K562 (cell line): ENCODE measurements at regions not wholly inside any gene's neighbourhood (a gene's known extent, or its start where the extent isn't known, plus 50 kb on each side); places are given as distances from the start of the nearest gene placed in this dataset.

ENCODE experiments used
- ATAC-seq: fragments of 200-7000 bp; cut with Tn5 transposase; 3 replicates; pipeline ENCODE4 v1.9.1; 2020; ENCODE audit warnings: moderate library complexity
- BruUV-seq: library from RNA; stranded (reverse); fragments of 400-500 nt; replicated peaks from 2 replicates; lab custom pipeline; 2021; lab: Mats Ljungman, UMichigan
- CTCF ChIA-PET: fragments of 300-600 bp; formaldehyde crosslinking; extraction: SDS; loops from one replicate; lab custom pipeline; 2021; ENCODE audit warnings: low intra/inter-chr PET ratio; lab: Yijun Ruan, JAX
- POLR2A ChIA-PET: fragments of 300-600, 350-650 bp; sonication (Branson Sonifier 250); formaldehyde crosslinking; extraction: SDS; loops from one replicate; lab custom pipeline; 2021; ENCODE audit warnings: antibody characterized with exemption, inconsistent platforms; lab: Yijun Ruan, JAX
- DNase-seq, 4 experiments: peaks; one replicate each; pipeline versions ENCODE4 v3.0.0 to v3.0.0-alpha.2; 2011 to 2018; ENCODE audit warnings: low spot score in 3 of 4, mixed read lengths in 3 of 4; ENCODE audit errors: extremely low read depth in 1 of 4
- FAIRE-seq: peaks from 2 replicates; lab custom pipeline; 2011; peaks lifted over from hg19 to GRCh38; lab: Jason Lieb, UNC
- H2AFZ ChIP-seq: 2 replicates; pipeline ENCODE4 v1.6.0; 2011; ENCODE audit warnings: low read depth, low read length, control low read depth, inconsistent platforms
- H3K27ac ChIP-seq: fragments of 200-600 bp; 3 replicates; pipeline ENCODE4 v1.8.0; 2011; ENCODE audit warnings: low read depth, mild to moderate bottlenecking, control low read depth, inconsistent platforms, low read length, moderate library complexity, mixed read lengths; ENCODE audit errors: extremely low read depth
- H3K27me3 ChIP-seq, 2 experiments: fragments of 300-600 bp in 1 of 2; 2 replicates in 1 of 2; 3 replicates in 1 of 2; pipeline versions ENCODE4 v1.6.0 to v1.8.0; 2011; ENCODE audit warnings: inconsistent platforms in 2 of 2, low read length in 2 of 2, mild to moderate bottlenecking in 1 of 2, mixed read lengths in 1 of 2, moderate library complexity in 1 of 2; ENCODE audit not compliant: control insufficient read depth in 2 of 2, insufficient read depth in 2 of 2
- H3K36me3 ChIP-seq: fragments of 300-600 bp; 3 replicates; pipeline ENCODE4 v1.8.0; 2011; ENCODE audit warnings: mild to moderate bottlenecking, low read length, inconsistent platforms; ENCODE audit not compliant: control insufficient read depth, insufficient read depth
- H3K4me1 ChIP-seq, 2 experiments: fragments of 200-600 bp in 1 of 2; replicated peaks in 1 of 2; 2 replicates in 1 of 2; 3 replicates in 1 of 2; pipeline versions ENCODE4 v1.5.1 to v1.8.0; 2011; ENCODE audit warnings: inconsistent platforms in 2 of 2, low read length in 2 of 2, mild to moderate bottlenecking in 1 of 2, mixed read lengths in 1 of 2, moderate library complexity in 1 of 2; ENCODE audit not compliant: control insufficient read depth in 2 of 2, insufficient read depth in 2 of 2
- H3K4me2 ChIP-seq: 2 replicates; pipeline ENCODE4 v1.6.1; 2011; ENCODE audit warnings: low read length, control low read depth, inconsistent platforms, mixed read lengths; ENCODE audit not compliant: insufficient read depth
- H3K4me3 ChIP-seq: fragments of 200-600 bp; sonication (generic), shearing (Covaris generic); 2 replicates; pipeline ENCODE4 v1.5.1; 2016; ENCODE audit warnings: control low read depth, inconsistent platforms
- H3K79me2 ChIP-seq: fragments of 200-600 bp; 3 replicates; pipeline ENCODE4 v1.8.0; 2011; ENCODE audit warnings: low read length, inconsistent platforms; ENCODE audit not compliant: control insufficient read depth, insufficient read depth
- H3K9ac ChIP-seq, 2 experiments: 2 replicates each; pipeline versions ENCODE4 v1.6.0 to v1.6.1; 2011; ENCODE audit warnings: low read depth in 2 of 2, low read length in 2 of 2, control low read depth in 1 of 2, inconsistent platforms in 1 of 2, mild to moderate bottlenecking in 1 of 2, mixed read lengths in 1 of 2; ENCODE audit not compliant: insufficient read depth in 1 of 2
- H3K9me1 ChIP-seq: one replicate; pipeline ENCODE4 v1.6.0; 2011; ENCODE audit warnings: inconsistent platforms, mild to moderate bottlenecking, low read length, moderate library complexity; ENCODE audit not compliant: control insufficient read depth, insufficient read depth
- H3K9me3 ChIP-seq: replicated peaks from 2 replicates; pipeline ENCODE4 v1.5.1; 2011; ENCODE audit warnings: low read depth, low read length, inconsistent platforms; ENCODE audit not compliant: control insufficient read depth, insufficient read depth
- H4K20me1 ChIP-seq: replicated peaks from 2 replicates; pipeline ENCODE4 v1.6.1; 2011; ENCODE audit warnings: low read length, inconsistent platforms, mixed read lengths; ENCODE audit not compliant: control insufficient read depth, insufficient read depth
- PYGO2 ChIP-seq: fragments of 450-650 bp; IDR thresholded peaks from 2 replicates; pipeline ENCODE4 v1.6.1; 2016; ENCODE audit warnings: mild to moderate bottlenecking, missing genetic modification characterization, moderate library complexity, missing compliant biosample characterization
- ZBTB7A ChIP-seq: IDR thresholded peaks from 2 replicates; pipeline ENCODE4 v1.6.1; 2011; ENCODE audit warnings: low read depth, mild to moderate bottlenecking, low read length, moderate library complexity, borderline replicate concordance; ENCODE audit not compliant: control insufficient read depth
- WGBS: fragments of 100-300 bp; shearing (Covaris generic); methylation state at CpG from one replicate; pipeline ENCODE4 v1.1.6; 2016; ENCODE audit warnings: low coverage, mixed read lengths; ENCODE audit not compliant: insufficient coverage; ENCODE audit errors: missing lambda C conversion rate; 5-methylcytosine and 5-hydroxymethylcytosine counted together
- in situ Hi-C: fragments of 300-500 bp; cut with MboI; formaldehyde crosslinking; loops from 4 replicates; pipeline ENCODE4 v1.15.0; 2018; ENCODE audit warnings: inconsistent platforms, mixed read lengths
- intact Hi-C: fragments of 100-400 bp; cut with micrococcal nuclease; formaldehyde crosslinking; loops from 2 replicates; pipeline ENCODE4 v1.14.2; 2022
- TF ChIP-seq, protein P1 (sequence below): sonication (generic); formaldehyde crosslinking; IDR thresholded peaks from 2 replicates; pipeline ENCODE4 v1.8.0; 2022; ENCODE audit warnings: mild to moderate bottlenecking, missing genetic modification reagents
- TF ChIP-seq, protein P2 (sequence below): fragments of 200-800 bp; sonication (Bioruptor generic); IDR thresholded peaks from 2 replicates; pipeline ENCODE4 v1.6.1; 2017; ENCODE audit warnings: missing genetic modification characterization, missing compliant biosample characterization

- TF ChIP-seq, protein P1, sequence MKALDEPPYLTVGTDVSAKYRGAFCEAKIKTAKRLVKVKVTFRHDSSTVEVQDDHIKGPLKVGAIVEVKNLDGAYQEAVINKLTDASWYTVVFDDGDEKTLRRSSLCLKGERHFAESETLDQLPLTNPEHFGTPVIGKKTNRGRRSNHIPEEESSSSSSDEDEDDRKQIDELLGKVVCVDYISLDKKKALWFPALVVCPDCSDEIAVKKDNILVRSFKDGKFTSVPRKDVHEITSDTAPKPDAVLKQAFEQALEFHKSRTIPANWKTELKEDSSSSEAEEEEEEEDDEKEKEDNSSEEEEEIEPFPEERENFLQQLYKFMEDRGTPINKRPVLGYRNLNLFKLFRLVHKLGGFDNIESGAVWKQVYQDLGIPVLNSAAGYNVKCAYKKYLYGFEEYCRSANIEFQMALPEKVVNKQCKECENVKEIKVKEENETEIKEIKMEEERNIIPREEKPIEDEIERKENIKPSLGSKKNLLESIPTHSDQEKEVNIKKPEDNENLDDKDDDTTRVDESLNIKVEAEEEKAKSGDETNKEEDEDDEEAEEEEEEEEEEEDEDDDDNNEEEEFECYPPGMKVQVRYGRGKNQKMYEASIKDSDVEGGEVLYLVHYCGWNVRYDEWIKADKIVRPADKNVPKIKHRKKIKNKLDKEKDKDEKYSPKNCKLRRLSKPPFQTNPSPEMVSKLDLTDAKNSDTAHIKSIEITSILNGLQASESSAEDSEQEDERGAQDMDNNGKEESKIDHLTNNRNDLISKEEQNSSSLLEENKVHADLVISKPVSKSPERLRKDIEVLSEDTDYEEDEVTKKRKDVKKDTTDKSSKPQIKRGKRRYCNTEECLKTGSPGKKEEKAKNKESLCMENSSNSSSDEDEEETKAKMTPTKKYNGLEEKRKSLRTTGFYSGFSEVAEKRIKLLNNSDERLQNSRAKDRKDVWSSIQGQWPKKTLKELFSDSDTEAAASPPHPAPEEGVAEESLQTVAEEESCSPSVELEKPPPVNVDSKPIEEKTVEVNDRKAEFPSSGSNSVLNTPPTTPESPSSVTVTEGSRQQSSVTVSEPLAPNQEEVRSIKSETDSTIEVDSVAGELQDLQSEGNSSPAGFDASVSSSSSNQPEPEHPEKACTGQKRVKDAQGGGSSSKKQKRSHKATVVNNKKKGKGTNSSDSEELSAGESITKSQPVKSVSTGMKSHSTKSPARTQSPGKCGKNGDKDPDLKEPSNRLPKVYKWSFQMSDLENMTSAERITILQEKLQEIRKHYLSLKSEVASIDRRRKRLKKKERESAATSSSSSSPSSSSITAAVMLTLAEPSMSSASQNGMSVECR (CRISPR knock-in tag): no peak
- TF ChIP-seq, all 486 proteins: peak for 0
Observed at GRCh38 chr7:67631476-67631875, 634.8 kb downstream of the TYW1 start (continued).

DNA sequence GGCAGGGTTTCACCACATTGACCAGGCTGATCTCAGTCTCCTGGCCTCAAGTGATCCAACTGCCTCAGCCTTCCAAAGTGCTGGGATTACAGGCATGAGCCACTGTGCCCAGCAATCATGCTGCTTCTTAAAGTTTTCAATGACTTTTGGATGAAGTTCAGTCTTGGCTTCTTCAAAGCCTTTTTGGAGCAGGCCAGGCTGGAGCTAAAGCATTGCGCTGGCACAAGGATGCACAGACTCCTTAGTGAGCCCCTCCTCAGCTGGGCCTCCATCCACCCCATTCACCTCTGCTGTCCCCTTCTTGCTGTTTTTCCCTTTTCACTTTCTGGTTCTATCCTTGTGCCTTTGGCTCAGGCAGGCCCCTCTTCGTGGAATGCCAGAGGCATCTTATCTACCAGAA lies 638.6 kb downstream of the TYW1 start:
- ChIA-PET CTCF (no interaction called here), POLR2A (no interaction called here)
- Histone ChIP-seq H3K27me3 (peaks cover 0 to 4% of the 10 kb centered on the region in 2 experiments; a peak in 1 of 5 replicates), H4K20me1 (no peaks in the 10 kb centered on the region; the same call in 1 of the 2 replicates), H3K9me3 (no peaks in the 10 kb centered on the region), H3K9me1 (no peaks in the 10 kb centered on the region), H3K27ac (no peak overlapping the region), H3K4me1 (no peaks in the 10 kb centered on the region), H3K4me3 (no peak overlapping the region), H3K36me3 (no peaks in the 10 kb centered on the region), H3K9ac (no peak overlapping the region), H3K4me2 (no peak overlapping the region), H2AFZ (no peak overlapping the region), H3K79me2 (no peaks in the 10 kb centered on the region)
- FAIRE-seq (no peak), ATAC-seq (no peak), DNase-seq (no peak)
- no TSS peak for BruUV-seq
- 0% methylated on average over 2 of the region's 2 CpGs for WGBS
- TF ChIP-seq PYGO2 (no peak), ZBTB7A (no peak)
- TF ChIP-seq, protein P2, sequence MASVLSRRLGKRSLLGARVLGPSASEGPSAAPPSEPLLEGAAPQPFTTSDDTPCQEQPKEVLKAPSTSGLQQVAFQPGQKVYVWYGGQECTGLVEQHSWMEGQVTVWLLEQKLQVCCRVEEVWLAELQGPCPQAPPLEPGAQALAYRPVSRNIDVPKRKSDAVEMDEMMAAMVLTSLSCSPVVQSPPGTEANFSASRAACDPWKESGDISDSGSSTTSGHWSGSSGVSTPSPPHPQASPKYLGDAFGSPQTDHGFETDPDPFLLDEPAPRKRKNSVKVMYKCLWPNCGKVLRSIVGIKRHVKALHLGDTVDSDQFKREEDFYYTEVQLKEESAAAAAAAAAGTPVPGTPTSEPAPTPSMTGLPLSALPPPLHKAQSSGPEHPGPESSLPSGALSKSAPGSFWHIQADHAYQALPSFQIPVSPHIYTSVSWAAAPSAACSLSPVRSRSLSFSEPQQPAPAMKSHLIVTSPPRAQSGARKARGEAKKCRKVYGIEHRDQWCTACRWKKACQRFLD (CRISPR knock-in tag): no peak
- intact Hi-C loops (no loop called here), in situ Hi-C loops (no loop called here)
